ENCODE measurements at regions not wholly inside any gene's neighbourhood (a gene's known extent, or its start where the extent isn't known, plus 50 kb on each side); places are given as distances from the start of the nearest gene placed in this dataset.

- TF ChIP-seq EGR1 (IDR thresholded peaks at IDR 0.05) (no peak), CEBPB (IDR thresholded peaks at IDR 0.05) (no peak), EP300 (IDR thresholded peaks at IDR 0.05; ENCODE audit: borderline replicate concordance) (no peak), YY1 (IDR thresholded peaks at IDR 0.05; ENCODE audit: low read depth) (no peak), NFIC (IDR thresholded peaks at IDR 0.05) (no peak), CREB1 (IDR thresholded peaks at IDR 0.05; ENCODE audit: low read depth) (no peak), REST (IDR thresholded peaks at IDR 0.05; ENCODE audit: low read depth) (no peak), FOXM1 (IDR thresholded peaks at IDR 0.05; ENCODE audit: borderline replicate concordance, low read depth) (no peak), TCF12 (IDR thresholded peaks at IDR 0.05; ENCODE audit: low read depth) (no peak), MAX (IDR thresholded peaks at IDR 0.05) (no peak), RAD21 (IDR thresholded peaks at IDR 0.05; ENCODE audit: low read depth) (no peak), TEAD4 (IDR thresholded peaks at IDR 0.05) (no peak), ZBTB7A (IDR thresholded peaks at IDR 0.05; ENCODE audit: low read depth) (no peak), TAF1 (IDR thresholded peaks at IDR 0.05; ENCODE audit: low read depth) (no peak)
- TF ChIP-seq, protein P1, sequence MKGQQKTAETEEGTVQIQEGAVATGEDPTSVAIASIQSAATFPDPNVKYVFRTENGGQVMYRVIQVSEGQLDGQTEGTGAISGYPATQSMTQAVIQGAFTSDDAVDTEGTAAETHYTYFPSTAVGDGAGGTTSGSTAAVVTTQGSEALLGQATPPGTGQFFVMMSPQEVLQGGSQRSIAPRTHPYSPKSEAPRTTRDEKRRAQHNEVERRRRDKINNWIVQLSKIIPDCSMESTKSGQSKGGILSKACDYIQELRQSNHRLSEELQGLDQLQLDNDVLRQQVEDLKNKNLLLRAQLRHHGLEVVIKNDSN (IDR thresholded peaks at IDR 0.05): no peak
These were observed 83.9 kb downstream of the RPE65 start for GRCh38 chr1:68365709-68366382.

DNA sequence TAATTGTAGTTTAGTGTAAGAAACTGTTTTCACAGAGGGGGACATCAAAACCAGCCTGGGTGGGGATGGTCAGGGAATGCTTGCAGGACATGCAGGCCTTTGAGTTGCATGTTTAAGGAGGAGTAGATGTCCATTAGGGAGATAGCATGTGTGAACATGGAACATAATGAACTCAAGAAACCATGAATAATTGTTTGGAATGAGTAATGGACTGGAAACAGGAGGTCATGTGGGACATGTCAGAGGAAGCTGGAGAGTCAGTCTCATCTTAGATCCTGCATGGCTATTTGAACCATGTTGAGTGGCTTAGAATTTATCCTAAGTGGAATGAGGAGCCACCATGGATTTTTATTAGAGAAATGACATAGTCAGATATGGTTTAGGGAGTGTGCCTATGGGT, 86.4 kb downstream of the RPE65 start:
- TF ChIP-seq TEAD4 (IDR thresholded peaks at IDR 0.05): no peak
- no peak for TF ChIP-seq FOXM1 (IDR thresholded peaks at IDR 0.05; ENCODE audit: borderline replicate concordance, low read depth)
- no peak for TF ChIP-seq EP300 (IDR thresholded peaks at IDR 0.05; ENCODE audit: borderline replicate concordance)
- TF ChIP-seq TCF12 (IDR thresholded peaks at IDR 0.05; ENCODE audit: low read depth): no peak
- TF ChIP-seq MAX (IDR thresholded peaks at IDR 0.05): no peak
- TF ChIP-seq TAF1 (IDR thresholded peaks at IDR 0.05; ENCODE audit: low read depth): no peak
- no peak for TF ChIP-seq RAD21 (IDR thresholded peaks at IDR 0.05; ENCODE audit: low read depth)
- no peak for TF ChIP-seq NFIC (IDR thresholded peaks at IDR 0.05)
- TF ChIP-seq CEBPB (IDR thresholded peaks at IDR 0.05): no peak
- TF ChIP-seq YY1 (IDR thresholded peaks at IDR 0.05; ENCODE audit: low read depth): no peak
- TF ChIP-seq EGR1 (IDR thresholded peaks at IDR 0.05): no peak
- TF ChIP-seq CREB1 (IDR thresholded peaks at IDR 0.05; ENCODE audit: low read depth): no peak
- no peak for TF ChIP-seq REST (IDR thresholded peaks at IDR 0.05; ENCODE audit: low read depth)
- TF ChIP-seq, protein P1 (IDR thresholded peaks at IDR 0.05): no peak
- no peak for TF ChIP-seq ZBTB7A (IDR thresholded peaks at IDR 0.05; ENCODE audit: low read depth)

GRCh38 chr1:68361346-68361910, 88.3 kb downstream of the RPE65 start:
- TF ChIP-seq TCF12 (IDR thresholded peaks at IDR 0.05; ENCODE audit: low read depth) (no peak), NFIC (IDR thresholded peaks at IDR 0.05) (no peak), EP300 (IDR thresholded peaks at IDR 0.05; ENCODE audit: borderline replicate concordance) (no peak), TEAD4 (IDR thresholded peaks at IDR 0.05) (no peak), EGR1 (IDR thresholded peaks at IDR 0.05) (no peak), YY1 (IDR thresholded peaks at IDR 0.05; ENCODE audit: low read depth) (no peak), ZBTB7A (IDR thresholded peaks at IDR 0.05; ENCODE audit: low read depth) (no peak), CEBPB (IDR thresholded peaks at IDR 0.05) (no peak), REST (IDR thresholded peaks at IDR 0.05; ENCODE audit: low read depth) (no peak), RAD21 (IDR thresholded peaks at IDR 0.05; ENCODE audit: low read depth) (no peak), MAX (IDR thresholded peaks at IDR 0.05) (no peak), CREB1 (IDR thresholded peaks at IDR 0.05; ENCODE audit: low read depth) (no peak), FOXM1 (IDR thresholded peaks at IDR 0.05; ENCODE audit: borderline replicate concordance, low read depth) (no peak), TAF1 (IDR thresholded peaks at IDR 0.05; ENCODE audit: low read depth) (no peak)
- TF ChIP-seq, protein P1 (IDR thresholded peaks at IDR 0.05): no peak

Data from Ishikawa (cell line).